Activated B cell treated with CpG ODN at 0.5 μM for 24 hours (primary cell): ENCODE measurements at regions not wholly inside any gene's neighbourhood (a gene's known extent, or its start where the extent isn't known, plus 50 kb on each side); places are given as distances from the start of the nearest gene placed in this dataset.

ENCODE experiments used
- ATAC-seq: fragments of 200-7000 bp; cut with Tn5 transposase; one replicate; pipeline ENCODE4 v1.10.0; 2021; ENCODE audit warnings: low read depth, mild to moderate bottlenecking, moderate library complexity
- CTCF ChIA-PET: fragments of 350-600 bp; sonication (Branson Sonifier 250); formaldehyde crosslinking; loops from one replicate; lab custom pipeline; 2021; ENCODE audit warnings: antibody characterized with exemption; lab: Charles Lee
- POLR2A ChIA-PET: fragments of 350-600 bp; sonication (Branson Sonifier 250); formaldehyde crosslinking; loops from one replicate; lab custom pipeline; 2021; ENCODE audit warnings: antibody characterized with exemption; lab: Charles Lee
- DNase-seq: peaks from one replicate; pipeline ENCODE4 v3.0.0; 2022
- H3K27ac Mint-ChIP-seq: one replicate; pipeline ENCODE4 v1.8.0; 2020; ENCODE audit warnings: mixed read lengths
- H3K27me3 Mint-ChIP-seq: one replicate; pipeline ENCODE4 v1.8.0; 2021; ENCODE audit warnings: mixed read lengths
- H3K36me3 Mint-ChIP-seq: one replicate; pipeline ENCODE4 v1.8.0; 2021; ENCODE audit warnings: low read depth, mixed read lengths
- H3K4me1 Mint-ChIP-seq: one replicate; pipeline ENCODE4 v1.8.0; 2021; ENCODE audit warnings: mixed read lengths
- H3K4me3 Mint-ChIP-seq: one replicate; pipeline ENCODE4 v1.8.0; 2020; ENCODE audit warnings: mild to moderate bottlenecking, mixed read lengths
- H3K9me3 Mint-ChIP-seq: one replicate; pipeline ENCODE4 v1.8.0; 2020; ENCODE audit warnings: mixed read lengths
- intact Hi-C: fragments of 100-400 bp; cut with micrococcal nuclease; formaldehyde crosslinking; loops from one replicate; pipeline ENCODE4 v1.15.1; 2024
- TF ChIP-seq, protein P1 (sequence below): fragments of 200-600 bp; IDR thresholded peaks from one replicate; pipeline ENCODE4 v1.8.0; 2022; ENCODE audit warnings: antibody characterized with exemption, mild to moderate bottlenecking

DNA sequence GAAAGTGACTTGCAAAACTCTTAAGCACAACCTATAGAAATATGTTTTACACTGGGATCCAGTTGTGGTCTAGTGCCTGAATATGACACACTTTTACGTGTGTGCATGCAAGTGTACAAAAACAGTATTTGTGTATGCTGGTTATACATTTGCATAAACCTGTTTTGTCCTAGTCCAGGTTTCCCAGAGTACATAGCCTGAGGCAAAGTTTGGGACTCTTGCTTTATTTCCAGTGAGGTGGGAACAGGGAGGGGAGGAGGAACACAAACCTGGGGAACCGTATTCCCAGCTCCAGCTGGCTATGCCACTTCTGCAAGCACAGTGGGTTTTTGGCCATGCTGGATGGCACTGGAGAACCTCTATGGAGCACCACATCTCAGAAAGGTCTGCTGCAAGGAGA, 481.1 kb upstream of the HS6ST1 start:
- ATAC-seq (no peak), DNase-seq (no peak)
- Mint-ChIP-seq H3K27me3 (peaks cover 4% of the 10 kb centered on the region), H3K36me3 (no peaks in the 10 kb centered on the region), H3K4me3 (no peak overlapping the region), H3K4me1 (no peaks in the 10 kb centered on the region), H3K9me3 (no peaks in the 10 kb centered on the region), H3K27ac (no peak overlapping the region)
- CTCF ChIA-PET: no interaction called here
- TF ChIP-seq, protein P1, sequence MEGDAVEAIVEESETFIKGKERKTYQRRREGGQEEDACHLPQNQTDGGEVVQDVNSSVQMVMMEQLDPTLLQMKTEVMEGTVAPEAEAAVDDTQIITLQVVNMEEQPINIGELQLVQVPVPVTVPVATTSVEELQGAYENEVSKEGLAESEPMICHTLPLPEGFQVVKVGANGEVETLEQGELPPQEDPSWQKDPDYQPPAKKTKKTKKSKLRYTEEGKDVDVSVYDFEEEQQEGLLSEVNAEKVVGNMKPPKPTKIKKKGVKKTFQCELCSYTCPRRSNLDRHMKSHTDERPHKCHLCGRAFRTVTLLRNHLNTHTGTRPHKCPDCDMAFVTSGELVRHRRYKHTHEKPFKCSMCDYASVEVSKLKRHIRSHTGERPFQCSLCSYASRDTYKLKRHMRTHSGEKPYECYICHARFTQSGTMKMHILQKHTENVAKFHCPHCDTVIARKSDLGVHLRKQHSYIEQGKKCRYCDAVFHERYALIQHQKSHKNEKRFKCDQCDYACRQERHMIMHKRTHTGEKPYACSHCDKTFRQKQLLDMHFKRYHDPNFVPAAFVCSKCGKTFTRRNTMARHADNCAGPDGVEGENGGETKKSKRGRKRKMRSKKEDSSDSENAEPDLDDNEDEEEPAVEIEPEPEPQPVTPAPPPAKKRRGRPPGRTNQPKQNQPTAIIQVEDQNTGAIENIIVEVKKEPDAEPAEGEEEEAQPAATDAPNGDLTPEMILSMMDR: no peak
- intact Hi-C loops: no loop called here
- POLR2A ChIA-PET: no interaction called here

DNA sequence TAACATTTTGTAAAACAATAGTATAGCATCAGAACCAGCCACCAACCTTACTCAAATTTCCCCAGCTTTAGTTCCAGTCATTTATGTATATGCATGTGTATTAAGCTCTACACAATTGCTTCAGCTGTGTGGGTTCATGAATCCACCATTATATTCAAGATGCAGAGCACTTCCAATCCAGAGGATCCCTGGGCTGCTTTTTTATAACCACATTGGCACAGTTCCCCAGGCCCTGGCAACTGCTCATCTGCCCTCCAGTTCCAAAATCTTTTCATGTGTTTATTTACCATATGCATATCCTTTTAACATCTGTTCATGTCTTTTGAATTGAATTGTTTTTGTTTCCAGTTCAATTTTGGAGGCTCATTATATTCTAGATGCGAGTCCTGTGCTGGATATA, 482.9 kb upstream of the HS6ST1 start:
- CTCF ChIA-PET: no interaction called here
- no peaks in the 10 kb centered on the region for H3K4me1 Mint-ChIP-seq
- POLR2A ChIA-PET: no interaction called here
- no peak for DNase-seq
- H3K27me3 Mint-ChIP-seq: no peaks in the 10 kb centered on the region
- no peak for ATAC-seq
- TF ChIP-seq, protein P1: no peak
- no peaks in the 10 kb centered on the region for H3K36me3 Mint-ChIP-seq
- H3K9me3 Mint-ChIP-seq: no peaks in the 10 kb centered on the region
- H3K27ac Mint-ChIP-seq: no peak overlapping the region
- intact Hi-C loops: no loop called here
- H3K4me3 Mint-ChIP-seq: no peak overlapping the region

- TF ChIP-seq, protein P1: no peak
- Mint-ChIP-seq H3K4me1 (no peaks in the 10 kb centered on the region), H3K4me3 (no peak overlapping the region), H3K27me3 (no peaks in the 10 kb centered on the region), H3K9me3 (no peaks in the 10 kb centered on the region), H3K27ac (no peak overlapping the region), H3K36me3 (no peaks in the 10 kb centered on the region)
- no peak for ATAC-seq
- intact Hi-C loops: no loop called here
- DNase-seq: no peak
- POLR2A ChIA-PET: no interaction called here
- CTCF ChIA-PET: no interaction called here
Observed at GRCh38 chr2:128803222-128803621, 484.6 kb upstream of the HS6ST1 start.

DNA sequence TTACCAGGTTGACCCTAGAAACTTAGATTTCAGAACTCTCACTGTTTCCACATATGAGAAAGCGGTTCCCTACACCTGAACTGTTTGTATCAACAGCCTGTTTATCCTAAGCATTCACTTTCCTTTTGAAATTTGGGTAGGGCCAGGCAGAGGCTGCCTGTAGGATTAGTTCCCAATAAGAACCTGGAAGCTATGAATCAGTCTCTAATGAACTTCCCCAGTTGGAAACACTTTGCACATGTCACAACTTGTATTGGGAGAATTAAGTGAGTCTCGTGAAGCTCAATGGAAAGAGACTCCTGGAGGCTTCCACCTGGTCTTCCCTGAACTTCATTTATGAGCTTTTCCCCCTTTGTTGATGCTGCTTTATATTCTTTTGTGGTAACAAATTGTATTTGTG, 486.6 kb upstream of the HS6ST1 start:
- H3K4me1 Mint-ChIP-seq: no peaks in the 10 kb centered on the region
- TF ChIP-seq, protein P1: no peak

DNA sequence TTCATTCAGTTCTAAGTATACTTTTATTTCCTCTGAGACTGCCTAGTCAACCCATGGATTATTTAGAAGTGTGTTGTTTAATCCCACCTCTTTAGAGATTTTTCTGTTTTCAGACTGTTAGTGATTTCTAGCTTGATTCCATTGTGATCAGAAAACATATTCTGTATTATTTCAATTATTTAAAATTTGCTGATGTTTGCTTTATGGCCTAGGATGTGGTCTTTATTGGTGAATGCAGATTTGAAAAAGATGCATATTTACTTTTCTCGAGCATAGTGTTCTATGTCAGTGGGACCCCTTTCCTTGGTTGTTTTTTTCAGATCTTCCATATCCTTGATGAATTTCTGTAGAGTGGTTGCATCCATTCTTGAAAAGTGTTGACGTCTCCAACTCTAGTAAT, 487.2 kb upstream of the HS6ST1 start:
- CTCF ChIA-PET: no interaction called here
- no peak overlapping the region for H3K4me3 Mint-ChIP-seq
- POLR2A ChIA-PET: no interaction called here
- DNase-seq (no peak), ATAC-seq (no peak)
- H3K36me3 Mint-ChIP-seq: no peaks in the 10 kb centered on the region
- intact Hi-C loops: no loop called here
- no peak overlapping the region for H3K27ac Mint-ChIP-seq
- H3K9me3 Mint-ChIP-seq: peaks cover 3% of the 10 kb centered on the region
- H3K27me3 Mint-ChIP-seq: peaks cover 4% of the 10 kb centered on the region
- TF ChIP-seq, protein P1: no peak
- no peaks in the 10 kb centered on the region for H3K4me1 Mint-ChIP-seq

More for the DNA sequence above, 486.6 kb upstream of the HS6ST1 start:
- H3K4me3 Mint-ChIP-seq: no peak overlapping the region
- no peaks in the 10 kb centered on the region for H3K36me3 Mint-ChIP-seq
- ATAC-seq: no peak
- peaks cover 4% of the 10 kb centered on the region for H3K27me3 Mint-ChIP-seq
- ChIA-PET CTCF (no interaction called here), POLR2A (no interaction called here)
- intact Hi-C loops: no loop called here
- peaks cover 3% of the 10 kb centered on the region for H3K9me3 Mint-ChIP-seq
- no peak overlapping the region for H3K27ac Mint-ChIP-seq
- DNase-seq: no peak
